ENCODE measurements at regions not wholly inside any gene's neighbourhood (a gene's known extent, or its start where the extent isn't known, plus 50 kb on each side); places are given as distances from the start of the nearest gene placed in this dataset.

GRCh38 chr2:144824306-144825080, 304.6 kb upstream of the ZEB2 start:
- H3K27me3 ChIP-seq (replicated peaks), result no peaks in the 10 kb centered on the region
- no peak overlapping the region for H3K27ac ChIP-seq
- DNase-seq, result no peak
- no peak overlapping the region for H3K4me3 ChIP-seq (ENCODE audit: low read depth, low read length)
- TF ChIP-seq CTCF (IDR thresholded peaks at IDR 0.05; ENCODE audit: low read depth, low read length, missing control alignments), result no peak
- in situ Hi-C loops (cut with HindIII; ENCODE audit: low pct_ligation_motif_present, low sequenced_read_pairs), result no loop called here
- no peaks in the 10 kb centered on the region for H3K36me3 ChIP-seq (replicated peaks)

- no peak for DNase-seq
- H3K27me3 ChIP-seq (replicated peaks), result no peaks in the 10 kb centered on the region
- H3K4me3 ChIP-seq (ENCODE audit: low read depth, low read length), result no peak overlapping the region
- H3K27ac ChIP-seq, result no peak overlapping the region
- in situ Hi-C loops (cut with HindIII; ENCODE audit: low pct_ligation_motif_present, low sequenced_read_pairs), result no loop called here
- H3K36me3 ChIP-seq (replicated peaks), result no peaks in the 10 kb centered on the region
- no peak for TF ChIP-seq CTCF (IDR thresholded peaks at IDR 0.05; ENCODE audit: low read depth, low read length, missing control alignments)
Measured at GRCh38 chr2:144822966-144823365, 303.0 kb upstream of the ZEB2 start.

GRCh38 chr2:144812288-144812687, 292.4 kb upstream of the ZEB2 start:
- no peaks in the 10 kb centered on the region for H3K36me3 ChIP-seq (replicated peaks)
- in situ Hi-C loops (cut with HindIII; ENCODE audit: low pct_ligation_motif_present, low sequenced_read_pairs), result no loop called here
- no peak overlapping the region for H3K27ac ChIP-seq
- H3K27me3 ChIP-seq (replicated peaks), result no peaks in the 10 kb centered on the region
- TF ChIP-seq CTCF (IDR thresholded peaks at IDR 0.05; ENCODE audit: low read depth, low read length, missing control alignments), result no peak
- no peak for DNase-seq
- no peak overlapping the region for H3K4me3 ChIP-seq (ENCODE audit: low read depth, low read length)

DNA sequence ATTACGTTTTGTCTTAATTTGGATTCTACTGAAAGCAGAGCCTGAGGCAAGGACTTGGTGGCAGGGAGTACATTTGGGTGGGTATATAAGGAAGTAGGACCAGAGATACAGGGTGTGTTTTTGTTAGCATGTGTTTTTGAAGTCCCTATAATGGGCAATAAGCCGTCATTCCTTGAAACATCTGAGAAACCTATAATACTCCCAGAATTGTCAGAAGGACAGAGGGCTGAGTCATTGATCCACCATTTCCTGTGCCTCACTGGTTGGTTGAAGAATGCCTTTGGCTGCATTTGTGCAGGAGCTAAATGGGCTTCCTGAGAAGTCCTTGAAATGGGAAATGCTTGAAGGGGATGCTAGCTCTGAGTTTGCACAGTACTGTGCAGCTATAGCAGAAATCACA, 281.8 kb upstream of the ZEB2 start:
- TF ChIP-seq CTCF (IDR thresholded peaks at IDR 0.05; ENCODE audit: low read depth, low read length, missing control alignments), result no peak
- H3K4me3 ChIP-seq (ENCODE audit: low read depth, low read length), result no peak overlapping the region
- H3K27me3 ChIP-seq (replicated peaks), result no peaks in the 10 kb centered on the region
- no peaks in the 10 kb centered on the region for H3K36me3 ChIP-seq (replicated peaks)
- in situ Hi-C loops (cut with HindIII; ENCODE audit: low pct_ligation_motif_present, low sequenced_read_pairs), result no loop called here
- peak; percentile 82 for DNase-seq
- H3K27ac ChIP-seq, result peak overlapping the region; percentile 72

- peak overlapping the region; percentile 72 for H3K27ac ChIP-seq
- in situ Hi-C loops (cut with HindIII; ENCODE audit: low pct_ligation_motif_present, low sequenced_read_pairs), result no loop called here
- no peaks in the 10 kb centered on the region for H3K36me3 ChIP-seq (replicated peaks)
- no peaks in the 10 kb centered on the region for H3K27me3 ChIP-seq (replicated peaks)
- DNase-seq, result no peak
- H3K4me3 ChIP-seq (ENCODE audit: low read depth, low read length), result no peak overlapping the region
- no peak for TF ChIP-seq CTCF (IDR thresholded peaks at IDR 0.05; ENCODE audit: low read depth, low read length, missing control alignments)
Measured at GRCh38 chr2:144801325-144801724, 281.4 kb upstream of the ZEB2 start.

GRCh38 chr2:144798989-144799388, 279.1 kb upstream of the ZEB2 start:
- in situ Hi-C loops (cut with HindIII; ENCODE audit: low pct_ligation_motif_present, low sequenced_read_pairs), result no loop called here
- H3K27ac ChIP-seq, result no peak overlapping the region
- no peak overlapping the region for H3K4me3 ChIP-seq (ENCODE audit: low read depth, low read length)
- no peak for TF ChIP-seq CTCF (IDR thresholded peaks at IDR 0.05; ENCODE audit: low read depth, low read length, missing control alignments)
- no peak for DNase-seq
- H3K36me3 ChIP-seq (replicated peaks), result no peaks in the 10 kb centered on the region
- H3K27me3 ChIP-seq (replicated peaks), result no peaks in the 10 kb centered on the region
